ENCODE measurements at regions not wholly inside any gene's neighbourhood (a gene's known extent, or its start where the extent isn't known, plus 50 kb on each side); places are given as distances from the start of the nearest gene placed in this dataset.

DNA sequence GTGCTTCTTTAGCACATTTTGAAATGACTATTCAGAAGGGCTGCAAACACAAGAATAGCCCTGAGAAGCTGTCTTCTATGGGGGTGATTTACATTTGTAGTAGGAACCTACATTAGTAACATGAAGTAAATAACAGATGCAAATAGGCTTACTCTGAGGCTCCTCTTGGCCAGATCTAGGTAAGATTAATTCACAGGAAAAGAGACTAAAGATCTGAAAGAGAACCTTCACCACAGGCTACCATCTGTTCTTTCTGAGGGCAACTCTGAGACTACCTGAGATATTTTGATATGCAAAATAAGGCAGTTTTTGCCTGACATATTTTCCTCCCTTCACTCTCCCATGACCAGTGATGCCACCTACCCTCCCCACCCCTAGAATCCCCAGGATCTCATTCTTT, 1267.8 kb downstream of the PLA2G4A start:
- TF ChIP-seq FOXM1 (IDR thresholded peaks at IDR 0.05; ENCODE audit: borderline replicate concordance, low read depth) (no peak), CREB1 (IDR thresholded peaks at IDR 0.05; ENCODE audit: low read depth) (no peak), TEAD4 (IDR thresholded peaks at IDR 0.05) (no peak), MAX (IDR thresholded peaks at IDR 0.05) (no peak), TAF1 (IDR thresholded peaks at IDR 0.05; ENCODE audit: low read depth) (no peak), ZBTB7A (IDR thresholded peaks at IDR 0.05; ENCODE audit: low read depth) (no peak), RAD21 (IDR thresholded peaks at IDR 0.05; ENCODE audit: low read depth) (no peak), TCF12 (IDR thresholded peaks at IDR 0.05; ENCODE audit: low read depth) (no peak), EP300 (IDR thresholded peaks at IDR 0.05; ENCODE audit: borderline replicate concordance) (no peak), CEBPB (IDR thresholded peaks at IDR 0.05) (no peak), EGR1 (IDR thresholded peaks at IDR 0.05) (no peak), YY1 (IDR thresholded peaks at IDR 0.05; ENCODE audit: low read depth) (no peak)
- TF ChIP-seq, protein P1, sequence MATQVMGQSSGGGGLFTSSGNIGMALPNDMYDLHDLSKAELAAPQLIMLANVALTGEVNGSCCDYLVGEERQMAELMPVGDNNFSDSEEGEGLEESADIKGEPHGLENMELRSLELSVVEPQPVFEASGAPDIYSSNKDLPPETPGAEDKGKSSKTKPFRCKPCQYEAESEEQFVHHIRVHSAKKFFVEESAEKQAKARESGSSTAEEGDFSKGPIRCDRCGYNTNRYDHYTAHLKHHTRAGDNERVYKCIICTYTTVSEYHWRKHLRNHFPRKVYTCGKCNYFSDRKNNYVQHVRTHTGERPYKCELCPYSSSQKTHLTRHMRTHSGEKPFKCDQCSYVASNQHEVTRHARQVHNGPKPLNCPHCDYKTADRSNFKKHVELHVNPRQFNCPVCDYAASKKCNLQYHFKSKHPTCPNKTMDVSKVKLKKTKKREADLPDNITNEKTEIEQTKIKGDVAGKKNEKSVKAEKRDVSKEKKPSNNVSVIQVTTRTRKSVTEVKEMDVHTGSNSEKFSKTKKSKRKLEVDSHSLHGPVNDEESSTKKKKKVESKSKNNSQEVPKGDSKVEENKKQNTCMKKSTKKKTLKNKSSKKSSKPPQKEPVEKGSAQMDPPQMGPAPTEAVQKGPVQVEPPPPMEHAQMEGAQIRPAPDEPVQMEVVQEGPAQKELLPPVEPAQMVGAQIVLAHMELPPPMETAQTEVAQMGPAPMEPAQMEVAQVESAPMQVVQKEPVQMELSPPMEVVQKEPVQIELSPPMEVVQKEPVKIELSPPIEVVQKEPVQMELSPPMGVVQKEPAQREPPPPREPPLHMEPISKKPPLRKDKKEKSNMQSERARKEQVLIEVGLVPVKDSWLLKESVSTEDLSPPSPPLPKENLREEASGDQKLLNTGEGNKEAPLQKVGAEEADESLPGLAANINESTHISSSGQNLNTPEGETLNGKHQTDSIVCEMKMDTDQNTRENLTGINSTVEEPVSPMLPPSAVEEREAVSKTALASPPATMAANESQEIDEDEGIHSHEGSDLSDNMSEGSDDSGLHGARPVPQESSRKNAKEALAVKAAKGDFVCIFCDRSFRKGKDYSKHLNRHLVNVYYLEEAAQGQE (IDR thresholded peaks at IDR 0.05; ENCODE audit: low read depth): no peak
